ENCODE measurements at regions not wholly inside any gene's neighbourhood (a gene's known extent, or its start where the extent isn't known, plus 50 kb on each side); places are given as distances from the start of the nearest gene placed in this dataset.

GRCh38 chr15:58235961-58236360 is 97.8 kb downstream of the AQP9 start:
- no peak for DNase-seq (ENCODE audit: low read depth)

- DNase-seq (ENCODE audit: low read depth) = no peak
Observed at GRCh38 chr15:58240191-58240932, 102.2 kb downstream of the AQP9 start.

DNA sequence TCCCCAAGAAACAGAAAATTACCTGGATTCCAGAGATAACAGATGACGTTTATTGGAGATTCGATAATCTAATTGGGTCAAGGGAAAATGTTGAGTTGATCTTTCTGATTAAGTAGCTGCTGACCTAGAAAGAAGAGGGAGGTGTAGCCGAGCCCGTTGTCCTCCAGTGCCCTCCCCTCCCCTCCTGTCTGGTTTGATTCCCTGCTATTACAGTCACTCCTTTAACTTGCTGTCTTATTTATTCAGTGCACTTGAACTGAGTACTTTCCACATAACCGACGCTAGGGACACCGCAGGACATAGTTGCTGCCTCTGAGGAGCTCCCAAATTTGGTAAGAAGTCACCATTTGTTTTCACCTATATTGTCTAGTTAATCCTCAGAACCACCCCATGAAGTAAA is 103.7 kb downstream of the AQP9 start:
- DNase-seq (ENCODE audit: low read depth) = no peak

GRCh38 chr15:58243070-58243469 is 104.9 kb downstream of the AQP9 start:
- no peak for DNase-seq (ENCODE audit: low read depth)

GRCh38 chr15:58244536-58244935 is 106.4 kb downstream of the AQP9 start:
- DNase-seq (ENCODE audit: low read depth) = no peak

DNA sequence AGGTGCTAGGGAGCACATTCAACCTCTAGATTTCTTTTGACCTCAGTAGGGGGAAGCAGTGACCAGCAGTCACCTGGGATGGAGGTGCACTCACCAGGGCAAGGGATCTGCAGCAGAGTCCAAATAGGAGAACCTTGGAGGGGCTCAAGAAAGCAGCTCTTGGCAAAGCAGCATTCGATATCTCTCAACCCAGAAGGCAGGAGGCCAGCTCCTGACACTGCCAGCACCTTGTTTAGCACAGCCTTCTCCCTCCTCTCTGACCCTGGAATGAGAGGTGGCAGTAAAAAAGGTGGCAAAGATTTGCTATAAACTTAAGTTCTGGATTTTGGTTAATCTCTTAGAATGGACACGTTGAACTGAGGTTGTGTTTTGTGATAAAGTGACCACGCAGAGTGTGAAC is 107.9 kb downstream of the AQP9 start:
- no peak for DNase-seq (ENCODE audit: low read depth)

DNA sequence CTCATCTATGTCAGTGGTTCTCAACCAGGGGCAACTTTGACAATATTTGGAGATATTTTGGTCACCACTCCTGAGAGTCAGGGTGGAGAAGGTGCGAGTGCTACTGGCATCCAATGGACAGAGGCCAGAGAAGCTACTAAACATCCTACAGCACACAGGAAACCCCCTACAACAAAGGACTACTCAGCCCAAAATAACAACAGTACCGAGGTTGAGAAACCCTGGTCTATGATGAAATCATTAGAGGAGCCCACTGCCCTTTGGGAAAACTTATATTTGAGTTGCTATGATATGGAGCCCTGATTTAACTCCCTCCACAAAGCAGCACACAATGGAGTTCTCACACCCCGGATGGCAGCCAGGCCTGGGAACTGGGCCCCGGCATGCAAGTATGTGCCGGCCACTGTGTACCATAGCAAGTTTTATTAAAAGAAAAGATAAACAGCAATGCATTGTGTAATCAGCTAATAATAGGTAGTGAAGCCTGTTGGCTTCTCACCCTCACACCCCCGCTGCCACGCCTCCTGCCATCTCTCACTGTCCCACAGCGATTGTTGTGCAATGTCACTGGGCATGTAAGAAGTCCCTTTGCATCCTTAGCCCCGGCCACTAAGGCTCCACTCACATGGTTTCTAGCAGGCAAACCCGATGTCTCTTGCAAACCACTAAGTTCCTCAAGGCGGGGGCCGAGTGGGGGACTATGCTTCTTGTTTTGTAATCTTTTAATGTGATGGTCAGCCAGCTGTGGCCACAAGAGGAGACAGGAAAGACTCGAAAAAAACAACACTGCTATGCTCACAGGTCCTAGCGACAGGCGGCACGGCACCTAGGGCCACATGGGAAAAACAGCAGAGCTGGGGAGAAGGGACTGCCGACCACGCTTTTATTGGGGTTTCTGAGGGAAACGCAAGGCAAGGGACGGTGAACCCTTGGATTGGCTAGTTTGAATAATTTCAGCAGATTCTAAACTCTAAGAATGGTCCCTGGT is 110.0 kb downstream of the AQP9 start:
- DNase-seq (ENCODE audit: low read depth) = no peak

DNA sequence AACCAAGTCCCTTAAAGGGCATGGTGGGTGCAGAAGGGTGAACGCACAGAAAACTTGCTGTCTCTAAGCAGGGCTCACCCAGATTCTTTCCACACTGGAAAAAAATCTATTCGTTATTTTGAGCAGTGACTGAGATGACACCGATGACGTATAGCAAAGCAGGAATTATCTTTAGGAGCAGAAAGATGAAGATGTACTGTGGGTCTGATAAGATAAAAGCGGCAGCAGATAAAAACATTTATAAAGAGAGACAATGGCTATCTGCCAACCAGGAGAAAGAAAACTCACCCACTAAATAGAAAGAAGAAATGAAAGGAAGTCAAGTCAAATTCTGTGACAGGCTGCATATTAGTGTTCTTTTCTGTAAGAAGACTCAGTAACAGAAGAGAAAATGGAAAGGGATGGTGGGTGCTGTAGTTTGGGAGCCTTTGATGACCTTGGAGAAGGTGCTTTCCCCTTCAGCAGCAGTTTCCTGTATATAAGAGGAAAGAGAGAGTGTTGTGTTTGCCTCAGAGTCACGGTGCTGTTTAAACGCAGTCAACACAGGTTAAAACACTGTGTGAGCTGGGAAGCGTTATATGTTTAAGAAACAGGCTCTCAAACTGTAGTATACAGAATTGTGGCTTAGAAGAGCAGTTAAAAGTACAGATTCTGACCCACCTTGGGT is 111.6 kb downstream of the AQP9 start:
- no peak for DNase-seq (ENCODE audit: low read depth)

GRCh38 chr15:58252586-58253323 is 114.6 kb downstream of the AQP9 start:
- no peak for DNase-seq (ENCODE audit: low read depth)

GRCh38 chr15:58257776-58258325 is 119.7 kb downstream of the AQP9 start:
- DNase-seq (ENCODE audit: low read depth) = no peak

DNA sequence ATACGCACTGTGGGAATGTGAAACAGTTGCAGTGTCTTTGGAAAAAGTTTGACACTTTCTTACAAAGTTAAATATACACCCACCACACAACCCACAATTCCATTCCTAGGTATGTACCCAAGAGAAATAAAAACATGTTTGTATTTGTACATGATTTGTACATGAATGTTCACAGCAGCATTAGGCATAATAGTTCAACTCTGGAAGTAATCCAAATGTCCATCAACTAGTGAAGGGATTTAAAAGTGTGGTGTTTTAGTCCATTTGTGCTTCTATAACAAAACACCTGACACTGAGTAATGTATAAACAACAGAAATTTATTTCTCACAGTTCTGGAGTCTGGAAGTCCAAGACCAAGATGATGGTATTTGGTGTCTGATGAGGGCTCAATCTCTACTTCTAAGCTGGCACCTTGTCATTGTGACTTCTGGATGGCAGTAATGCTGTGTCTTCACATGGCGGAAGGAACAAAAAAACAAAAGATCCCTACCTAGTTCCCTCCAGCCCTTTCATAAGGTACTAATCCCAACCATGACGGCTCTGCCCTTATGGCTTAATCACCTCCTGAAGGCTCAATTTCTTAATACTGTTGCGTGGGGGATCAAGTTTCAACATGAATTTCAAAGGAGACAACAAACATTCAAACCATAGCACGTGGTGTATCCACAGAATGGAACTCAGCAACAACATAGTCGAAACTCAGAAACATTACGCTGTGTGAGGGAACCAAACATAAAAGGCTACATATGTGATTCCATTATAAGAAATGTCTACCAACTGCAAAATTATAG is 120.5 kb downstream of the AQP9 start:
- no peak for DNase-seq (ENCODE audit: low read depth)

DNA sequence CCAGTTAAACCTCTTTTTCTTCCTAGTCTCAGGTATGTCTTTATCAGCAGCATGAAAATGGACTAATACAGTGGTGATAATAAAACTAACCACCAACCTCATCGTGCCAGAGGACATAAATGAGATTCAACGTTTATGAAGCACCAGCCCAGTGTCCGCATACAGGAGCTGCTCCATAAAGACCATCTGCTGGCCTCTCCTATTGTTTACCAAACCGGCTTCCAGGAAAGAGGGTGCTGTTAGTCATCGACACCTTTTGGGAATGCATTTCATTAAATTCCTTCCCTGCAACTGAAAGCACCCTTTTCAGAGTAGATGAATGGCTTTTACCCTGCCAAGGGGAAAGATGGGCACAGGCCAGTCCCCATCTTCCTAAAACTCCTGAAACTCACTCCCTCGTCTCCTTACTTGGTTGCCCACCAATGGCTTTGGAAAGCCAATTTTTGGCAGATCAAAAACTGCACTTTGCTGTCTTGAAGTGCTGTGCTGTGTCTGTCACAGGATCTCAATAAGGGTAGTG is 122.1 kb downstream of the AQP9 start:
- DNase-seq (ENCODE audit: low read depth) = no peak

- DNase-seq (ENCODE audit: low read depth) = no peak
Observed at GRCh38 chr15:58260725-58261267, 122.6 kb downstream of the AQP9 start.

- DNase-seq (ENCODE audit: low read depth) = no peak
Observed at GRCh38 chr15:58261368-58261767, 123.2 kb downstream of the AQP9 start.

DNA sequence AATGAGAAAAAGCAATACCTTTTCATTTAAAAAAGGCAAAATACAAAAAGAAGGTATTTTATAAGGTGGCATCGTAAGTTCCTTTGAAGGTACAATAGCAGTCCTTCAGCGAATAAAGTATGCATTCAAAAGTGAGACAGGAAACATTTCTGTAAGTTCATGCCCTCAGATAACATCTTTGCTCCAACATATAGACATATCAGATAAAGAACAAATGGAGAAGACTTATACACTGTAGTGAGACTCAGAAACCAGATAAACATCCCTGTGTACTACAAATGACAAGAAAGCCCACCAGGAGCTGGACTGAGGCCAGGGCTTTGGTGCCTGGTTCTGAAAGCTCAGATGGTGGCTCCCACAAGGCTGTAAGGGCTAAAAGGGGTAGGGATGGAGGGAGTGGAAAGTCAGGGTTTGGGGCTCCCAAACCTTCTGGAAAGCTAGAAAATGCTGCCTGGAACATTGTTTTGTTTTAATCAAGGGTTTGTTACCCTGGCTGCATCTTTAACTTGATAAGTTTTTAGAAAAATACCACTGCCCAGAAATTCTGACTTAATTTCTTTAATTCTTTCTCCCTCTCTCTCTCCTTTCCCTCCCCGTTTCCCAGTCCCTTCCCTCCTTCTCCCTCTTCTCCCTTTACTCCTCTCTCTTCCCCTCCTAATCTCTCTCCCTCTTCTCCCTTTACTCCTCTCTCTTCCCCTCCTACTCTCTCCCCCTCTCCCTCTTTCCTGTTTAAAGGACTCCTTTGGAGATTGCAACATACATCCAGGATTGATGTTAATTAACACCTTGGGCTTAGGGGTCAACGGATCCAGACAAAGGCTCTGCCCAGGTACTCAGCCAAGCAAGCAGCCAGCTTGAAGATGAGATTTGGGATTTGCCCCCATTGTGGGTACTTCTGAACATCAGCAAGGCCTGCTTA is 126.1 kb downstream of the AQP9 start:
- no peak for DNase-seq (ENCODE audit: low read depth)

GRCh38 chr15:58267051-58267450 is 128.9 kb downstream of the AQP9 start:
- DNase-seq (ENCODE audit: low read depth) = no peak

DNA sequence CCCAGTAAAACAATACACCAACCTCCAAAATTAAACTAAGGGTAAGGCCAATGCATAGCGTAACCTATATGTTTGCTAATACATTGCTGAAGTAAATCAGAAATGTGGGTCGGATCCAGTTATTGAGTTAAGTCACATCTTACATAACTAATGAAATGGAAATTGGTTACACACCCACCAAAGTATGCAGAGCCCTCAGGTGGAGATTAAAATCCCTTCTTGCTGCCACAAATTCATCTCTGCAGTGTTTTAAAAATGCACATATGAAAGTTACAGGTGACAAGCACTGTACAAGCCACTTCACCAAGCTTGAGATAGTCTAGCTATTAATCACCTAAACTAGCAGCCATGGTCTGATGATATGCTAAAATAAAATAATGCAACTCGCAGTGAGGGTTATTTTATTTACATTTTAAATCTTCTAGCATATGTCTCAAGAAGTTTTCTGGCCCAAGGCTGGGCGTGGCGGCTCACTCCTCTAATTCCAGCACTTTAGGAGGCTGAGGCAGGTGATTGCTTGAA is 130.6 kb downstream of the AQP9 start:
- no peak for DNase-seq (ENCODE audit: low read depth)

DNA sequence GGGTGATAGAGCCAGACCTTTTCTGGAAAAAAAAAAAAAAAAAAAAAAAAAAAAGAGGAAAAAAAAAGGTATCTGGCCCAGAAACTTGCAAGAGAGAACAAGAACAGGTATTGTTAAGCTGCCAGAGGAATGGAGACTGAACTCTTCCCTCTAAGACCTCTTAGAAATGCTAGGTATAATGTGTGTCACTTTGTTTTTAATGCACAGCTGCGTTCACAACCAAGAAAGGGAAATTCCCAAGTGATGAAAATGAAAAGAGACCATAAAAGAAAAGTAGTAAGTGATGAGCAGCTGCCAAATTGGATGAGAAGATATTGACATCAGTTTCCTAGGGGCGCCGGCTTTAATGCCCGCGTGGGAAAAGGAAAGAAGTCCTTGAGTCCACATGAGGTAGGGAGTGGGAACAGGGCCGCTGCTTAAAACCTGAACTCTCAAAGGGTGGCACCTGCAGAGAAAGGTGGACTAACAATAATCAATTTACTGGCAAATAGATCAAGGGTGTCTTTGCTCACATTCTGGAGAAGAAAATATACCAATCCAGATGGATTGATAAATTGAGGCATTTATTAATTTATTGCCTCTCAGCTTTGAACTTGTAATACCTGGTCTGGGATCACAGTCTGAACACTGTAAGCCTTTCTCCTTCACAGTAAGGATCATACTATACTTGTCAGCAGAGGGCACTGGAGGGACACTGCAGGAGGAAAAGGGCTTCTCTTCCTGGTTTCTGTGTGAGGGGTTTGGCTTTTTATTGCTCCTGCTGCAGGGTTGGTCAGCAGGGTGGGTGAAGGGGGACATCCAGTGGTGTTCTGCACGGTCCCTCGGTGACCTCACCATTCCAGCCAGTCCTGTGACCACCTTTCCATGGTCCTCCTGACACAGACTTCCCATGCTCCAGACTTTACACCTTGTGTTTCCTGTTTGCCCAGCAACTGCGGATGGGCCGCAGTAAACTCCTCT is 131.6 kb downstream of the AQP9 start:
- DNase-seq (ENCODE audit: low read depth) = no peak
